ENCODE measurements at regions not wholly inside any gene's neighbourhood (a gene's known extent, or its start where the extent isn't known, plus 50 kb on each side); places are given as distances from the start of the nearest gene placed in this dataset.

- no peak overlapping the region for H3K4me3 ChIP-seq (ENCODE audit: low read depth, low read length)
- no peak for TF ChIP-seq CTCF (IDR thresholded peaks at IDR 0.05; ENCODE audit: low read depth, low read length)
These were observed 84.4 kb upstream of the NR2F2 start for GRCh38 chr15:96246057-96246456.

- no peak for TF ChIP-seq CTCF (IDR thresholded peaks at IDR 0.05; ENCODE audit: low read depth, low read length)
- no peak overlapping the region for H3K4me3 ChIP-seq (ENCODE audit: low read depth, low read length)
These were observed 82.7 kb upstream of the NR2F2 start for GRCh38 chr15:96247621-96248305.

- H3K4me3 ChIP-seq (ENCODE audit: low read depth, low read length), result no peak overlapping the region
- no peak for TF ChIP-seq CTCF (IDR thresholded peaks at IDR 0.05; ENCODE audit: low read depth, low read length)
These were observed 78.4 kb upstream of the NR2F2 start for GRCh38 chr15:96252148-96252547.

GRCh38 chr15:96253006-96253747 is 77.3 kb upstream of the NR2F2 start:
- TF ChIP-seq CTCF (IDR thresholded peaks at IDR 0.05; ENCODE audit: low read depth, low read length), result no peak

GRCh38 chr15:96254173-96254572 is 76.3 kb upstream of the NR2F2 start:
- no peak for TF ChIP-seq CTCF (IDR thresholded peaks at IDR 0.05; ENCODE audit: low read depth, low read length)
- no peak overlapping the region for H3K4me3 ChIP-seq (ENCODE audit: low read depth, low read length)

More at GRCh38 chr15:96253006-96253747, 77.3 kb upstream of the NR2F2 start:
- H3K4me3 ChIP-seq (ENCODE audit: low read depth, low read length), result no peak overlapping the region

- TF ChIP-seq CTCF (IDR thresholded peaks at IDR 0.05; ENCODE audit: low read depth, low read length), result no peak
- H3K4me3 ChIP-seq (ENCODE audit: low read depth, low read length), result no peak overlapping the region
These were observed 74.9 kb upstream of the NR2F2 start for GRCh38 chr15:96255599-96255998.

- no peak overlapping the region for H3K4me3 ChIP-seq (ENCODE audit: low read depth, low read length)
- no peak for TF ChIP-seq CTCF (IDR thresholded peaks at IDR 0.05; ENCODE audit: low read depth, low read length)
These were observed 68.9 kb upstream of the NR2F2 start for GRCh38 chr15:96261575-96262034.
